HG02610 (cell line): ENCODE measurements at regions not wholly inside any gene's neighbourhood (a gene's known extent, or its start where the extent isn't known, plus 50 kb on each side); places are given as distances from the start of the nearest gene placed in this dataset.

Source experiments
- ATAC-seq: cut with Tn5 transposase; IDR thresholded peaks from one replicate; pipeline ENCODE4 v1.9.1; 2021; ENCODE audit warnings: mild to moderate bottlenecking, moderate library complexity; ENCODE audit not compliant: unreplicated experiment

DNA sequence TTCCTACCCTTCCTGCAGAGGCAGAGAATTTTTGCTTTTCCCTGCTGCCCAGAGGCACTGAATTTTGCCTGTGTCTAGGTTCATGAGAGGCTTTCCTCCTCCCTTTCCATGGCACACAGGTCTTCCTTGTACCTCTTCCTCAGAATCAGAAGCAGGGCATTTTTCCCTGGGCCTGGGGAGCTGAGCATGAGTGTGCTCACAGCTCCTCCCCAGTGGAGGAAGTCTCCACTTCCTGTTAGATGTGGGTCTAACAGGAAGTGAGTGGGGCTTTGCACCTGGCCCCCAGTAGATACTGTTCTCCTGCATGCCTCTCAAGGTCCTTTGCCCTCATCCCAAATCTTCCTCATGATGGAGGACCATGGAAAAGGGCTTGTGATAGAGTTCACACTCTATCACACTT, 297.2 kb upstream of the FIGN start:
- ATAC-seq = no peak

DNA sequence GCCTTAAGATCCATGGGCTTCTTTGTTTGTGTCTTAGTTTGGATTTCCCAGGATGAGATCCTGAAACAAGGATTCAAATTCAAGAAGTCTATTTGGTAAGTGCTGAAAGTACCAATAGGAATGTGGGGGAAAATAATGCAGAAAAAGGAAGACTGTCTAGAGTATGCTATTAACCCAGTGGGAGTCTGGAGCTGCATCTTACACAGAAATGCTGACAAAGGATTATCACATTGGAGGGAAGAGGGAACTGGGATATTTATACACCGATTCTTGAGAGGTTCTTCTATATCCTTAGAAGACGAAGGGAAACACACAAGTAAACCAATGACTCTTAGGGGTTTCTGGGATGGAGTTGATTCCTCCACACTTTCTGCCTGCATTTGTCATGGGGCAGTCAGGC, 294.8 kb upstream of the FIGN start:
- ATAC-seq = no peak

DNA sequence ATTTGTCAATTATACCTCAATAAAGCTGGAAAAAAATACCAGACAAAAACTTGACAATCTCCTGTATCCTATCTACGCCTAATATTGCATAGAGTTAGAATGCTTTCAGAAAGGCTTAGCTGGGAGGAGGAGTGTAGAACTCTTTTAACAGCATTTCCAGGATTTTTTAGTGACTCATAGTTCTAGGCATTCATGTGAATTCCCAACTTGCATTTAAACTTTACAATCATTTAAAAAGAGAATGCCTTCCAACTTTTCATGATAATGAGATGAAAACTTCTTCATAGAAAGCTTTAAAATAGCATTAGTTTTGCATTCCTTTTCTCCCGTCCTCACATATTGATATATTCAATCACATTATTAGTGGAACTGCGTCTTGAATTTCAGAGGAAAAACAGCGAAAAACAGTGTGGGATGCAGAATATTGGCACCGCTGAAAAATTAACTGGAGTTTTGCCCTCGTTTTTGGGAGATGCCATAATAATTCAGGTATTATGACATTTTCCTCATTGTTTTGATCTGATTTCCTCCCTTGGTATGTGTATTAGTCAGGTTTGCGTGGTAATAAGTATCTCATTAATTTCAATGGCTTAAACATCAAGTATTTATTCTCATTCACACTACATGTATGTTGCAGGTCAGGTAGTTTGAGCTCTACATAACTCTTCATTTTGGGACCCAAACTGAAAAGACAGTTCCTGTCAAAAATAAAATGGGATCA, 293.2 kb upstream of the FIGN start:
- no peak for ATAC-seq

DNA sequence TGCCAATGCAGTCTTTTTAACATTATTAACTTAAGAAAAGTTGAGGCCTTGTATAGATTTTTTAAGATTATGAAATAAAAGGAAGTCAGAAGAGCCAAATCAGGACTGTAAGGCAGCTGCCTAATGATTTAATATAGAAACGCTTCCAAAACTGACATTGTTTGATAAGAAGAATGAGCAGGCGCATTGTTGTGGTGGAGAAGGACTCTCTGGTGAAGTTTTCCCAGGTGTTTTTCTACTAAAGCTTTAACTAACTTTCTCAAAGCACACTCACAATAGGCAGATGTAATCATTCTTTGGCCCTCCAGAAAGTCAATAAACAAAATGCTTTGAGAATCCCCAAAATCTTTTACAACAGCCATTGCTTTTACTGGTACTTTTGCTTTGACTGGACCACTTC, 288.6 kb upstream of the FIGN start:
- no peak for ATAC-seq

DNA sequence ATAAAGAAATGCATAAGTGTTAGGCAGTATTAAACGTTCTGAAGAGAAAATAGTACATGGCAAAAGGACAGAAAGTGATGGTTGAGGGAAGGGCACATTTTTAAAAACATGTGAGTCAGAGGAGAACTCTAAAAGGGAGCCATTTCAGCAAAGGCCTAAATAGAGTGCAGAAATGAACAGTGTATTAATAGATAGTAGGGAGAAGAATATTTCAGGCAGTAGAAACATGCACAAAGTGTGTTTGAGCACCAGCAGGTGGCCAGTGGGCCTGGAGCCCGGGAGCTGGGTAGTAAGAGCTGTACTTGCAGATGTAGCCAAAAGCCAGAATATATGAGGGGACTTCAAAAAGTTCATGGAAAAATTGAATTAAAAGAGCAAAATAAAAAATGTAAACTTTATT, 288.1 kb upstream of the FIGN start:
- ATAC-seq = no peak

GRCh38 chr2:164015328-164016123, 279.7 kb upstream of the FIGN start:
- ATAC-seq = peak; percentile 99

DNA sequence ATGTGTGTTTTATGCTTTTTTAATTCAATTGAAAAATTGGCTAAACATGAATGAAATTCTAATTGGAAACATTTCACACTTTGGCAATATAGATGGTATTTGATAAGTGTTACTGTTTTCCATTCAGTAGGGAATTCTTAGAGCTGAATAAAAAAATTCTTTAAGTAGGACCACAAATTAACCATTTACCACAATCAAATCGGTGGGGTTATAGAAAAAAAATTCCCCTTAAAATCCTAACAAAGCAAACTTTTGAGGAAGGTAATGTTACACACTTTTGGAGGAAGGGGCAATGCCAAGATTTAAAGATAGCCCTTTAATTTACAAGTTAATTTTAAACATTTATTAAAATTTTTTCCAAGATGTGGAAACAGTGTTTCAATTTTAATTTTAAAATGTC, 279.0 kb upstream of the FIGN start:
- ATAC-seq = no peak

GRCh38 chr2:164014068-164014731, 278.4 kb upstream of the FIGN start:
- ATAC-seq = no peak

DNA sequence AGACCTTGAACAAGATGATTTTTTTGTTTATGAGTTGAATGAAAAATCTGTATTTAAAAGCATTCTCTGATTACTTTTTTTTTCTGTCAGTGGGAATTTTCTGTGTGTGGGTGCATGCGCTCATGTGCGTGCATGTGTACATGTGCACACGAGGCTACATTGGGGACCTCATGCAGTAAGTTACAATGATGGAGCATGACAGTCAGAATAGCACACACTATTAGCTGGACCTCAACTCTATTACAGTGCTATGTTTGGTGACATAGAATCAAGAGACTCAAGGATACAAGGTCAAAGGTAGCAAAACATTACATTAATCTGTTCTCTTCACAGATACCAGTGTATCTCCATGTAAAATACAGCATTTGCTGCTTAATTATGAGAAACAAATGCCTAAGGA, 276.8 kb upstream of the FIGN start:
- ATAC-seq = no peak

DNA sequence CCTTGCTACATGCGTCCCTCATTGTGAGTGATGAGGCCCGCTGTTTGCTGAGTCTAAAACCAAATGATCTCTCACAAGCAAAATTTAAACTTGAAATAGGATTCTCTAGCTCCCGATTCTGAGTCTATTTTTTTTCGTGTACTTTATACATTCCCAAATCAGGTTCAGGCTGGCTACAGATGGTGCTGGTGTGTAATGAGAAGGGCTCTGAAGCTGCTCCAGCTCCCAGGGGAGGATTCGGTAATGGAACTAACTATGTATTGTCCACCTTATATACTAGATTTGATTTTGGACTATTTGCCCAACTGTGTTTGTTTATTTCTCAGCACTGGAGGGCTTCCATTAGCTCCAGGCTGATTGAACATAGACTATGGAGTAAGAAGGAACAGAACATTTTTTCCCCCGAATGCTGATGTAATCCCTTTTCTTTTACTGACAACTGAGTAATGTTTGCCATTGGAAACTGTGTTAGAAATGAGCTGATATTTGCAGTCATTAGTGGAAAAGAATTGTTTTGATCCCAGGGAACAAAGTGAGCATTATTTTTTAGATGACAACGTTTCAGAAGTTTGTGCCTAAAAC, 274.0 kb upstream of the FIGN start:
- no peak for ATAC-seq

GRCh38 chr2:164008752-164009151, 272.9 kb upstream of the FIGN start:
- ATAC-seq = no peak

DNA sequence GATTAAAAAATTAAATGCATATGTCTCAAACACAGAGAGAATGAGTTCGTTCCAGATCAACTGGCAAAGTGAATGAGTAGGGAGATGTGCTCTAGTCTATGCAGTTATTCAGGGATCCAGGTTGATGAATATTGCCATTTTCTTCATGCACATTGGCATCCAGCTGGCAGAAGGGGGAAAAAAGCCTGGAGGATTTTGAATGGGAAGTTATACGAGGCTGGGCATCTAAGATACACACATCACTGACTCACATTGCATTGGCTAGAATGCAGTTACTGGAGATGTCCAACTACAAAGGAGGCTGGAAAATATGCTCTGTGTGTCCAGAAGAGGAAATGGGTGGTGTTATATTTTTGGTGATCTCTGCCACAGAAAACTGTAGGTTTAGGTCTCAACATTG, 270.9 kb upstream of the FIGN start:
- no peak for ATAC-seq

- ATAC-seq = no peak
Measured at GRCh38 chr2:164000176-164000575, 264.4 kb upstream of the FIGN start.

- no peak for ATAC-seq
Measured at GRCh38 chr2:163997466-163997865, 261.7 kb upstream of the FIGN start.

DNA sequence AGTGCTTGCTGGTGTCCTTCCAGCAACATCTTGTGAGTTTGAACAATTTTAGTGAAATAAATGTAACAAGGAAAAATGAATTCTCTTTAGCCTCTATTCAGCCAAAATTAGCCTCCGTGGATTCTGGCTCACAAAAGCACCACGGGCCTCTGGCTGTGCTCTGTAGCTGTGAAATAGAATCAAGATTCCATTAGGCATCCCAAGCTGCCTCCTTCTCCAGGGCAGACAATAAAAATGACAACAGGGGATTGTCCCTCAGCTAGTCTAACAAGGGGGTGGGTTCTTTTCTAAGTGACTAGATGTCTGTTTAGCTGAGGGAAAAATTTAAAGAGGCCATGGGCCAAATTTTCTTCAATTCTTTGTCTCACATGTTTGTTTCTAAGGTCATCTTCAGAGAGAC, 254.7 kb upstream of the FIGN start:
- ATAC-seq = no peak

DNA sequence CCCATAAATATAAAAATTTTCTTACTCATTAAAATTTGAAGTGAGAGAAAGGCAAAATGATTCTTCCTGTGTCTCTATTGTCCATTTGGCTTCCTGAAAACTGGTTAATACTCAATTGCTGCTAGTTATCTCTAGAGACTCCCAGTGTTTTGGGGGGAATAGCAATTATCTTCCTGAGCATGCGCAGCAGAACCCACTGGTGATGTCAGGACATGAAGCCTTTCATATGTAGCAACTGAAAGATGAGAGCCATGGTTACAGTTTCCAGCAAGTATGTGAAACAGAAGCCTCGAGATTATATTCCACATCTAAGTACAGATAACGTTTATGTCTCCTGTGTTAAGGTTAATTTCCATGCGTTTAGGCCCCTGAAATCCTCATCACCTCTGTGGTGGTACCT, 254.3 kb upstream of the FIGN start:
- no peak for ATAC-seq

- no peak for ATAC-seq
Measured at GRCh38 chr2:163987175-163987940, 251.6 kb upstream of the FIGN start.

DNA sequence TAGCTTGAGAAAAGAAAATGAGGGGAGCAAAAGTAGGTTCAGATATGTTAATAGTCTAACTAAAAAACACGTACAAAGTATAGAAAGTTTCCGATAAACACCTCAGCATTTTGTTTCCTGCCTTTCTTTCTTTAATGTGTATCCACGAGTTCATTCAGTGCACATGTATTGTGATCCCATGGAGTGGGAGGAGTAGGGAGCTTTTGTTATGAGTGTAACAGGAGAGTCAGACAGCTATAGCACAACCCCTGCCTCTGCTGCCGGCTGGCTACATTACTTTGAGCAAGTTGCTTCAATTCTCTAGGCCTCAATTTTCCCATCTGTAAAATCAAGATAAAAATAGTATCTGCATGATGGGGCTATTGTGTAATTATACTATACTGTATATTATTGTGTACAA, 249.2 kb upstream of the FIGN start:
- ATAC-seq = no peak

GRCh38 chr2:163983911-163984310, 248.1 kb upstream of the FIGN start:
- ATAC-seq = no peak

DNA sequence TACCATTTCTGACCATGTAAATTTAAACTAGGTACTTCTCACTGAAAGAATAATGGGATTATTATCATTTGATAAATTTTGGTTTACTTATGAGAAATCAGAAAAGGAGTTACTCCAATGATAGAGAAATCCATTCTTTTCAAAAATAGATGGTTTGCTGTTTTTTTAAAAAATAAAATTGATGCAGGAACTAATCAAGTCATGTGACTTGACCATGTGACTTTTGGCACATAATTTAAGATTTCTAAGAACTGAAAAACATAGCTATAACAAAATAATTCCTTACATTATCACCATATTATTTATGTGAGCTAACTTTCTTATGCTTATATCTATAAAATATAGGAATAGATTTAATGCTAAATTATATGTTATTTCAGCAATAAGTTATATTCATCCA, 247.1 kb upstream of the FIGN start:
- no peak for ATAC-seq

DNA sequence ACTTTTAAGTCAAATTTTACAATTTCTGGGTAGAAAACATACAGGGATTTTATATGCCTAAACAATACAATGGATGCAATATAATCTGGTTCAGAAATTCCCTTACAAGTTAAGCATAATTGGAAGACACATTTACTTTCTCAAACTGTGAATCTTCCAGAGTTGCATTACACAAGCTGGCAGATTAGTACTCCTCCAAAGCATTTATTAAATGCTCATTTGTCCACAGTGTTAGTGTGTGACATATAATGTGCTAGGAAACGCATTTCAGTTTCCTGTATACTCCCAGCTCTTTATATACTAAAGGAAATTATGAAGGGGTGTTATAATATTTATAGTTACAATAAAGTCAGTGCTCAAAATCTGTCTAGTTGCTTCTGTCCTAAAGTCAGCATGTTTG, 239.0 kb upstream of the FIGN start:
- ATAC-seq = no peak
